Ishikawa (cell line): ENCODE measurements at regions not wholly inside any gene's neighbourhood (a gene's known extent, or its start where the extent isn't known, plus 50 kb on each side); places are given as distances from the start of the nearest gene placed in this dataset.

Source experiments
- CEBPB ChIP-seq: IDR thresholded peaks from 2 replicates; pipeline ENCODE4 v1.6.1; 2012
- EGR1 ChIP-seq: IDR thresholded peaks from 2 replicates; pipeline ENCODE4 v1.6.1; 2012
- EP300 ChIP-seq: IDR thresholded peaks from 2 replicates; pipeline ENCODE4 v1.6.1; 2012; ENCODE audit warnings: borderline replicate concordance
- MAX ChIP-seq: IDR thresholded peaks from 2 replicates; pipeline ENCODE4 v1.6.1; 2012
- NFIC ChIP-seq: IDR thresholded peaks from 2 replicates; pipeline ENCODE4 v1.6.1; 2012
- RAD21 ChIP-seq: IDR thresholded peaks from 2 replicates; pipeline ENCODE4 v1.6.1; 2012; ENCODE audit warnings: low read depth
- REST ChIP-seq: IDR thresholded peaks from 2 replicates; pipeline ENCODE4 v1.6.1; 2012; ENCODE audit warnings: low read depth, mild to moderate bottlenecking
- TAF1 ChIP-seq: IDR thresholded peaks from 2 replicates; pipeline ENCODE4 v1.6.1; 2012; ENCODE audit warnings: low read depth, mild to moderate bottlenecking
- TCF12 ChIP-seq: IDR thresholded peaks from 2 replicates; pipeline ENCODE4 v1.6.1; 2012; ENCODE audit warnings: low read depth
- TEAD4 ChIP-seq: IDR thresholded peaks from 2 replicates; pipeline ENCODE4 v1.6.1; 2012
- USF1 ChIP-seq: IDR thresholded peaks from 2 replicates; pipeline ENCODE4 v1.6.1; 2012
- YY1 ChIP-seq: IDR thresholded peaks from 2 replicates; pipeline ENCODE4 v1.6.1; 2012; ENCODE audit warnings: low read depth

- TF ChIP-seq EGR1 (no peak), YY1 (no peak), RAD21 (no peak), REST (no peak), TEAD4 (no peak), MAX (no peak), USF1 (no peak), TCF12 (no peak), EP300 (no peak), TAF1 (no peak), NFIC (no peak), CEBPB (no peak)
Measured at GRCh38 chr2:71776227-71776626, 322.9 kb downstream of the DYSF start.
